BJ (cell line): ENCODE measurements at regions not wholly inside any gene's neighbourhood (a gene's known extent, or its start where the extent isn't known, plus 50 kb on each side); places are given as distances from the start of the nearest gene placed in this dataset.
"Not testable (repeated sequence)": the region's sequence is repeated elsewhere in the genome, so short reads cannot be mapped to it uniquely, and the experiment has no call there.

Experiments
- CTCF ChIA-PET: fragments of 350-600 bp; formaldehyde crosslinking; extraction: SDS; loops from one replicate; lab custom pipeline; 2021; ENCODE audit warnings: antibody characterized with exemption, inconsistent platforms; lab: Yijun Ruan, JAX
- POLR2A ChIA-PET: fragments of 300-600 bp; sonication (Branson Sonifier 250); formaldehyde crosslinking; extraction: SDS; loops from one replicate; lab custom pipeline; 2021; ENCODE audit warnings: antibody characterized with exemption; lab: Charles Lee
- DNase-seq: peaks from one replicate; pipeline ENCODE4 v3.0.0-alpha.2; 2011; ENCODE audit warnings: low read depth
- H3K27me3 ChIP-seq: 2 replicates; pipeline ENCODE4 v1.6.0; 2011; ENCODE audit warnings: low read length; ENCODE audit not compliant: control insufficient read depth, insufficient read depth
- H3K36me3 ChIP-seq: 2 replicates; pipeline ENCODE4 v1.5.1; 2011; ENCODE audit warnings: low read length; ENCODE audit not compliant: control insufficient read depth, insufficient read depth
- H3K4me3 ChIP-seq: 2 replicates; pipeline ENCODE4 v1.5.1; 2011; ENCODE audit warnings: low read depth, mild to moderate bottlenecking, control low read depth, low read length
- TF ChIP-seq, protein P1 (sequence below): IDR thresholded peaks from 2 replicates; pipeline ENCODE4 v1.5.1; 2011; ENCODE audit warnings: low read depth, mild to moderate bottlenecking, control low read depth, inconsistent platforms, low read length, moderate library complexity; ENCODE audit not compliant: insufficient read depth

DNA sequence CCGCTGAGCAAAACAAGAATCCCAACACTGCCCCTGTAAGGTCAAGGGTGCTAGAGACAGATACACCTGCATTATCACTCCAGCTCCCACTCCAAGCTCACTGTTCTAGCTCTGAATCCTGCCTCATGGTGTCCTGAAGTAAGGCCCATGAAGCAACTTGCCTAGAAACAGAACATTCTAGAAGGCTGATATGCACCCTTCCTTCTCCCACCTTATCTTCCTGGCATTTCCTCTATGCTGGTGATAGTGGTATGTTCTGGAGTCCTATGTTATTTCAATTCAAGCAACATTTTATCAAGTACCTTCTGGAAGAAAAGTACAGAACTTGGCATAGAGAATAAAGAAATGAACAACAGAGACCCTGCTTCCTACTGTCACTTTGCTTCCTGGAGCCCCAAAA lies 317.1 kb upstream of the KAZN start:
- POLR2A ChIA-PET, result no interaction called here
- CTCF ChIA-PET, result no interaction called here

DNA sequence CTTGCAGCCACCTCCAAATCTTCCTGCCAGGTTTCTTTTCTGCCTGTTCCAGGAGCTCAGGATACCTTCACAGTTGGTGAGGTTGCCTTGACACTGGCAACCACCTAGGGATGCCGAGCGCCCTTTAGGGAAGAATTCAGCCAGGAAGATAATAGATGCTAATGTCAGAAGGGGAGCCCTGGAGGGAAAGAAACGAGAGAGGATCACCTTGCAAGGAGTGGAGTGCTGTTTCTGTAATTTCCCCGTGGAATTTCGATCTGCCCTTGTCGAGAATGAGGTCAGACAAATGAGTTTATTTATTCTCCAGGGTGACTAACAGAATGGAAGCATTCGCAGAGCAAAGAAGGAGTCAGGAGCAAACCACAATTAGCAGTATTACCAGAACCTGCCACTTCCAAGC lies 315.8 kb upstream of the KAZN start:
- TF ChIP-seq, protein P1, sequence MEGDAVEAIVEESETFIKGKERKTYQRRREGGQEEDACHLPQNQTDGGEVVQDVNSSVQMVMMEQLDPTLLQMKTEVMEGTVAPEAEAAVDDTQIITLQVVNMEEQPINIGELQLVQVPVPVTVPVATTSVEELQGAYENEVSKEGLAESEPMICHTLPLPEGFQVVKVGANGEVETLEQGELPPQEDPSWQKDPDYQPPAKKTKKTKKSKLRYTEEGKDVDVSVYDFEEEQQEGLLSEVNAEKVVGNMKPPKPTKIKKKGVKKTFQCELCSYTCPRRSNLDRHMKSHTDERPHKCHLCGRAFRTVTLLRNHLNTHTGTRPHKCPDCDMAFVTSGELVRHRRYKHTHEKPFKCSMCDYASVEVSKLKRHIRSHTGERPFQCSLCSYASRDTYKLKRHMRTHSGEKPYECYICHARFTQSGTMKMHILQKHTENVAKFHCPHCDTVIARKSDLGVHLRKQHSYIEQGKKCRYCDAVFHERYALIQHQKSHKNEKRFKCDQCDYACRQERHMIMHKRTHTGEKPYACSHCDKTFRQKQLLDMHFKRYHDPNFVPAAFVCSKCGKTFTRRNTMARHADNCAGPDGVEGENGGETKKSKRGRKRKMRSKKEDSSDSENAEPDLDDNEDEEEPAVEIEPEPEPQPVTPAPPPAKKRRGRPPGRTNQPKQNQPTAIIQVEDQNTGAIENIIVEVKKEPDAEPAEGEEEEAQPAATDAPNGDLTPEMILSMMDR, result no peak
- no peak for DNase-seq
- CTCF ChIA-PET, result no interaction called here
- H3K27me3 ChIP-seq, result no peaks in the 10 kb centered on the region
- H3K4me3 ChIP-seq, result no peak overlapping the region
- no peaks in the 10 kb centered on the region for H3K36me3 ChIP-seq
- POLR2A ChIA-PET, result no interaction called here

More for the DNA sequence above, 317.1 kb upstream of the KAZN start:
- H3K27me3 ChIP-seq, result no peaks in the 10 kb centered on the region
- H3K4me3 ChIP-seq, result no peak overlapping the region
- no peaks in the 10 kb centered on the region for H3K36me3 ChIP-seq
- TF ChIP-seq, protein P1, result no peak
- no peak for DNase-seq

DNA sequence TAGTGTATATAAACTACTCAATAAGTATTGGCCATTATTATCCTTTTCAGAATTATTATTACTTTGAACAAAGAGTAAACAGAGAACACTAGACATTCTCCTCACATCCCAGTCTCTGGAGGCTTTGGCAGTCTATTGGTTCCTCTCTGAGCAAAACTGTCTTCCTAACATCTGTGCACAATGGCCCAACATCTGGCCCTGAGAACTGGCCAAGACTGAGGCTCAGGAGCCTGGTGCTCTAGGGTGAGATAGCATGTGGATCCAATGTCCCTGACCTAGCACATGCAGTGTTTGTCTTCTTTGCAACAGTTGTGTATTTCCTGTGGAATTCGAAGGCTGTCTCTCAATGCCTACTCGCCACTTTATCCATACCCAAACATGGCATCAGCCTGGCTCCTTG lies 313.2 kb upstream of the KAZN start:
- Histone ChIP-seq H3K4me3 (no peak overlapping the region), H3K27me3 (no peaks in the 10 kb centered on the region), H3K36me3 (no peaks in the 10 kb centered on the region)
- ChIA-PET CTCF (no interaction called here), POLR2A (no interaction called here)
- TF ChIP-seq, protein P1, result no peak
- no peak for DNase-seq

DNA sequence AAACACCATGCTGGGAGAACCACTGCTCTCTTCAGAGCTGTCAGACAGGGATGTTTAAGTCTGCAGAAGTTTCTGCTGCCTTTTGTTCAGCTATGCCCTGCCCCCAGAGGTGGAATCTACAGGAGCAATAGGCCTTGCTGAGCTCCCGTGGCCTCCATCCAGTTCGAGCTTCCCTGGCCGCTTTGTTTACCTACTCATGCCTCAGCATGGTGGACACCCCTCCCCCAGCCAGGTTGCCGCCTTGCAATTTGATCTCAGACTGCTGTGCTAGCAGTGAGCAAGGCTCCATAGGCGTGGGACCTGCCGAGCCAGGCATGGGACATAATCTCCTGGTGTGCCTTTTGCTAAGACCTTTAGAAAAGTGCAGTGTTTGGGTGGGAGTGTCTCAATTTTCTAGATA lies 307.3 kb upstream of the KAZN start:
- POLR2A ChIA-PET, H3K36me3 ChIP-seq, DNase-seq, CTCF ChIA-PET, H3K4me3 ChIP-seq, H3K27me3 ChIP-seq: not testable (repeated sequence)

DNA sequence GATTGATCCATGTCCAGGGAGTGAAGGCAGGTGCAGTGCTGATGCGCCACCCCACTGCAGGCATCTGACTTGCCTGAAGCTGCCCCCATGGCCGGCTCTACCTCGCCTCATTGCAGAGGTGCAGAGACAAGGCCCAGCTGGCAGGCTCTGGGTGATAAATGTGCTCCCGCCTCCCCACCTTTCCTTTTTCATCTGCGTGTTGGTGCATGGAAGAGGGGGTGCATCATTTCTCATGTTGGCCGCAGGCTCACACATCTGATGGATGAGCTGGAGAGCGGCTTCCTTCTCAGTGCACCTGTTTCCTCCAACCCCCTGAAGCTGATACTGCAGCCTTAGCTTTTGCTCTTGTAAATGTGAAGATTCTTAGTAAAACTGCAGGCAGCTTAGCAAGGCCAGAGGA lies 306.0 kb upstream of the KAZN start:
- ChIA-PET POLR2A (no interaction called here), CTCF (no interaction called here)
- DNase-seq, result no peak
- TF ChIP-seq, protein P1, result no peak
- no peaks in the 10 kb centered on the region for H3K36me3 ChIP-seq
- H3K27me3 ChIP-seq, result no peaks in the 10 kb centered on the region
- H3K4me3 ChIP-seq, result no peak overlapping the region

DNA sequence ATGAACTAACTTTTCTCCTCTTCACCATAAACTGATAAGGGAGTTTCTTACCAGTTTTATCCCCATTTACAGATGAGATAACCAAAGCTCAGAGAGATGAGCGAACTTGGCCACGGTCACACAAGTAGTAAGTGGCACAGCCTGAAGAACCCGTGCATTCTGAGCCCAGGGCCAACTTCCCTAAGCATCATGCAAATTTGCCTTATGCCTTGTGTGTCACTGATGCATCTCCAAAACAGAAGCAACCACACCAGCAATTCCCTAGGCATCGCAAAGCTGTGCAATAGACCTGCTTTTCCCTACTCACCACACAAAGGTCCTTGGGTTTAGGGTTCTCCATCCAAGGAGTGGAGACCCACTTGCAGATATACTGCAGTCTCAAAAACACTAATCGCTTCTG lies 304.5 kb upstream of the KAZN start:
- Histone ChIP-seq H3K4me3 (no peak overlapping the region), H3K36me3 (no peaks in the 10 kb centered on the region), H3K27me3 (no peaks in the 10 kb centered on the region)
- no peak for DNase-seq
- TF ChIP-seq, protein P1, result no peak
- POLR2A ChIA-PET, result no interaction called here
- CTCF ChIA-PET, result no interaction called here
